Muscle layer of duodenum (tissue), 2 donors: ENCODE measurements at regions not wholly inside any gene's neighbourhood (a gene's known extent, or its start where the extent isn't known, plus 50 kb on each side); places are given as distances from the start of the nearest gene placed in this dataset.
A peak's percentile ranks its signal among the peaks of the same experiment; 100 is the strongest.
"Not testable (repeated sequence)": the region's sequence is repeated elsewhere in the genome, so short reads cannot be mapped to it uniquely, and the experiment has no call there.

Experiments
- H3K27ac ChIP-seq: one replicate; pipeline ENCODE4 v1.7.0; 2013; ENCODE audit warnings: mild to moderate bottlenecking, low read length
- H3K27me3 ChIP-seq: one replicate; pipeline ENCODE4 v1.7.0; 2013; ENCODE audit warnings: low read depth, mild to moderate bottlenecking, control low read depth, low read length
- H3K36me3 ChIP-seq, 2 donors: one replicate each; pipeline ENCODE4 v1.7.0; 2013; ENCODE audit warnings: low read length in 2 of 2, control low read depth in 1 of 2, mild to moderate bottlenecking in 1 of 2; ENCODE audit not compliant: insufficient read depth in 2 of 2, control insufficient read depth in 1 of 2
- H3K4me1 ChIP-seq, 2 donors: one replicate each; pipeline ENCODE4 v1.7.0; 2013; ENCODE audit warnings: low read length in 2 of 2, mild to moderate bottlenecking in 2 of 2, control low read depth in 1 of 2, moderate library complexity in 1 of 2; ENCODE audit not compliant: insufficient read depth in 2 of 2, control insufficient read depth in 1 of 2
- H3K4me3 ChIP-seq, 2 donors: one replicate each; pipeline ENCODE4 v1.7.0; 2013; ENCODE audit warnings: low read length in 2 of 2, low read depth in 1 of 2, mild to moderate bottlenecking in 1 of 2
- H3K9me3 ChIP-seq, 2 donors: one replicate each; pipeline ENCODE4 v1.7.0; 2013; ENCODE audit warnings: low read length in 2 of 2, control low read depth in 1 of 2, mild to moderate bottlenecking in 1 of 2; ENCODE audit not compliant: control insufficient read depth in 1 of 2
- donor health status: healthy.

DNA sequence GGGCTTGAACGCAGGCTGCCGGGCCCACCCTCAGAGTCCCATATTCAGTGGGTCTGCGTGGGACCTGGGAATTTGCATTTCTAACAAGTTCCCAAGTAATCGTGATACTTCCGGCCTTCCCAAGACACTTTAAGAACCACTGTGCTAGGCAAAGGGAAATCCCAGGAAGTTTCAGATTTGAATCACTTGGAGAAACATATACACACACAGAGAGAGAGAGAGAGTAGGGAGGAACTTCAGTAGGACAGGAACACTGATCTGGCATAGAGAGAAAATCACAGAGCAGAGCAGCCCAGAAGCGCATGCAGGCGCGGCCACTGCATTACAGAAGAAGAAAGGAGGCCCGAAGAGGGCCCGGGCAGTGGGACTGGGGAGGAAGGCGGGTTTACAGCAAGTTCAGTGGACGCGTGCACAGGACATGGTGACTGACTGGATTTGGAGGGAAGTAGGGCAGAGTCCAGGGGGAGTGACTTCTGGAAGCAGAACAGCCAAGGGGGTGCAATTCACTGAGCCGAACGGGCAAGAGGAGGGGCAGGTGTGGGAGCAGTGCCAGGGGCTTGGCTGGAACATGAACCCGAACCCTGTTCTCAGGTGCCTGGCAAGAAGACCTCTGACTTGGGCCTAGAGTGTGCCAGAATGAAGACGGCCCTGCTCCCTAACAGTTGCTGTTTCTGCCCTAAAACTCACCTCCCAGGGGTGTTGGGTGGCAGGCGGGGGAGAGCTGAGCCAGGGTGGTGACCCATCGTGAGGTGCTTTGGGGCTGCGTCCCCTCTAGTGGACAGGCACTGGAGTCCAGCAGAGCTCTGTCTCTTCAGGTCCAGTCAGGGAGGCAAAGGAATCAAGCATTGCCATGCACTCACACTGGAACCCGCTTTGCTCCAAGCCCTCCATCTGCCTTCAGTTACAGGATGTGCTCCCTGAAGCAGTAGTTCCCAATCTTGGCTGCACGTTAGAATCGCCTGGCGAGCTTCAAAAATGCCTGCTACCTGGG, 101.3 kb upstream of the HES1 start:
- no peak overlapping the region for H3K4me3 ChIP-seq
- no peaks in the 10 kb centered on the region for H3K36me3 ChIP-seq
- H3K4me1 ChIP-seq: peaks cover 0 to 4% of the 10 kb centered on the region in 2 donors
- H3K27me3 ChIP-seq: no peaks in the 10 kb centered on the region
- H3K9me3 ChIP-seq: no peaks in the 10 kb centered on the region
- peak overlapping the region; percentile 67 for H3K27ac ChIP-seq

DNA sequence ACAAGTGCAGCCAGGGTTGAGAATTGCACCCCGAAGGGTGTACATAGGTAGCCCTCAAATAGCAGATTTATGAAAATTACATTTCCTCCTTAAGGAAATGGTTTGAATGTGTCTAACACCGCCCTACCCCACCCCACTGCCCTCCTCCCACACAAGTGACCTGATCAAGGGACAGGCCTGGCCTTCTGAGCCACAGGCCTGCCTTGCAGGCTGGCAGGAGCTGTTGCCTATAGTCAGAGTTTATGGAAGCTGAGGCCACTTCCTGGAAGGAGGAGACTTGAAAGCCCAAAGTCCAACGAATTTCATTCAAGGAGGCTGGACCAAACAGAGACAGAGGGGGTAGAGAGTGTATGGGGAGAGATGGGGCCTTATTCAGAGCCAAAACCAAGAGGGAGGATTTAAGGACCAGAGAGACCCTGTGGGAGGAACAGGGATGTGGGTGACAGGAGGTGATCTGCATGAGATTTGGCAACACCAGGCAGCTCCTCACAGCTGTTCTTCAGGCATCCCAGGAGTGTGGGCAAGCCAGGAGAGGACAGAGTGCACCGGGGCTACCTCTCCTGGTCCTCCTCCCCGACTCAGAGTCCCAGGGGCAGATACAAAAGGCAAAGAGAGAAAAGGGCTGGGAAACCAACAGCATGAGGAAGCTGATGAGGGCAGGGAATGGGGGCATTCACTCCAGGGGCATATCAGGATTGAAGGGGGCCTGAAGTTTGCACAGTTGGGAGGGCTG, 100.4 kb upstream of the HES1 start:
- Histone ChIP-seq H3K4me3 (no peak overlapping the region), H3K27ac (peak overlapping the region; percentile 67), H3K27me3 (no peaks in the 10 kb centered on the region), H3K4me1 (peaks cover 0 to 4% of the 10 kb centered on the region in 2 donors), H3K9me3 (no peaks in the 10 kb centered on the region), H3K36me3 (no peaks in the 10 kb centered on the region)

DNA sequence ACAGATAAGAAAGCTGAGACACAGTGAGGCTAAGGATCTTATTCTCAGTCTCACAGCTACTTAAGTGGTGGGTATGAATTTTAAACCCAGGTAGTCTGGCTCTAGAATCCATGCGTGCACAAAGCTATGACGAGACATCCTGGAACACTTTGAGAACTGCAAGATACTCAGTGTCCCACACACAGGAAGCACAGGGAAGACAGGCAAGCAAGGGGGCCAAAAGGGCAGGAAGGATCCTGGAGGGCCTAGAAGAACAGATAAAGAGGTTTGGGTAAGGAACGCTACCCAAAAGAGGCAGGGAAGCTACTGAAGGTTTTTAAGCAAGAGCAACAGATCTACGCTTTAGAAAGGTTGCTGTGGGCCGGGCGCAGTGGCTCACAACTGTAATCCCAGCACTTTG, 99.1 kb upstream of the HES1 start:
- no peak overlapping the region for H3K27ac ChIP-seq

DNA sequence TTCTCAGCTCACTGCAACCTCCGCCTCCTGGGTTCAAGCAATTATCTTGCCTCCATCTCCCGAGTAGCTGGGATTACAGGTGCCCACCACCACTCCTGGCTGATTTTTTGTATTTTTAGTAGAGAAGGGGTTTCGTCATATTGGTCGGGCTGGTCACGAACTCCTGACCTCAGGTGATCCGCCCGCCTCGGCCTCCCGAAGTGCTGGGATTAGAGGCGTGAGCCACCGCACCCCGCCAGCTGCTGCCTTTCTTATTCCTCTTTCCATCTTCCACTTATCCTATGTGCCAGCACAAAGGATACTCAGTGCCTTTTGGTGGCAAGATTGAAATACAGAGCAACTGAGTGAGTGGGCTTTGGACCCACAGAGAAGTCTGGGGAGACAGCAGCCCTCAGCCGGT, 97.6 kb upstream of the HES1 start:
- H3K4me1 ChIP-seq, H3K36me3 ChIP-seq, H3K9me3 ChIP-seq: not testable (repeated sequence)

More for the DNA sequence above, 99.1 kb upstream of the HES1 start:
- H3K9me3 ChIP-seq: no peaks in the 10 kb centered on the region
- peaks cover 0 to 4% of the 10 kb centered on the region in 2 donors for H3K4me1 ChIP-seq
- no peak overlapping the region for H3K4me3 ChIP-seq
- no peaks in the 10 kb centered on the region for H3K36me3 ChIP-seq
- H3K27me3 ChIP-seq: no peaks in the 10 kb centered on the region

DNA sequence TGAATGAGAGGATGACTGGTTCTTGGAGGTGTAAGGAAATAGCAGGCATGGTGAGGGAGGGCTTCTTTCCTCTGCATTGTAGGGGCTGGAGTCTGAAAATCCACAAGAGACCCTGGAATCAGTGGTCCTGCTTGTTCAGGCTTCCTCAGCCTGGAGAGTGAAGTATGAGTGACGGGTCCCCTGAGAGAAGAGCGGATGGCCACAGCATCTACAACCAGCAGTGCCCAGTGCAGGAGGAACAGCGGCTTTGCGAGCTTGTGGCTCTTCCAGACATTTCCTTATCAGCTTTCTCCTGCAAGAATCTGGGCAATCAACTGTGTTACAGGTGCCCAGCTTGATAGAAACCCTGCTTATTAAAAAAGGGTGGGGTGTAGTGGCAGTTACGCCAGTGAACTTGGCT, 97.0 kb upstream of the HES1 start:
- Histone ChIP-seq H3K27me3 (no peaks in the 10 kb centered on the region), H3K4me3 (no peak overlapping the region), H3K27ac (no peak overlapping the region), H3K4me1 (peaks cover 0 to 4% of the 10 kb centered on the region in 2 donors), H3K36me3 (no peaks in the 10 kb centered on the region), H3K9me3 (no peaks in the 10 kb centered on the region)

More for the DNA sequence above, 97.6 kb upstream of the HES1 start:
- not testable (repeated sequence) for H3K27ac ChIP-seq, H3K27me3 ChIP-seq, H3K4me3 ChIP-seq

DNA sequence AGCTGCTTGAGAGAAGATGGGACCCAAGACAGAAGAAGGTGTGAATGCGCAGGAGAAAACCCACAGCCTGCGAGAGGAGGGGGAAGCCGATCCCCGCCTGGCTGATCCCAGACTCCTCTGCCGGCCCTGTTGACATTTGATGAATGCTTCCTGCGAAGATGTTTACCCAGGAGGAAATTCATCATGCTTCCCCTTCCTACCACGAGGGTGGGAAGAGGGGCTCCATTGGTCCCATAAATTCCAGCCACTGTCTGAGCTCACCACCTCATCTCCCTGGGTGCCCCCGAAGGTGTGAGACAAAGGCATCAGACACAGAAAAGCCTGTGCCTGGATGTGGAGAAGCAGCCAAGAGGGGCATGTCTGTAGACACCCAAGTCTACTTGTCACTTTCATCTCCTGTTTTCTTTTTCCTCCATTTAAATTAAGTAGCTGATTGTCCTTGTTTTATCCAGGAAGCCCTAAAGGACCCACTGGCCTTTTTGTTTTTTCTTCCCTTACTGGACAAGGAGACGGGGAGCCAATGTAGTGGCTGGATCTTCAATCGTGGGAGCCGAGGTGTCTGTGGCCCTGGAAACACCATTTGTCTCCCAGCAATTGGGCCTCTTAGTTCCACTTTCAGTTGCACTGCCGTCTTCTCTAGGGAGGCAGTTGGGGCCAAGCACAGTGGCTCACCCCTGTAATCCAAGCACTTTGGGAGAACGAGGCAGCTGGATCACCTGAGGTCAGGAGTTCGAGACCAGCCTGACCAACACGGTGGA, 95.3 kb upstream of the HES1 start:
- H3K27me3 ChIP-seq: no peaks in the 10 kb centered on the region
- no peaks in the 10 kb centered on the region for H3K9me3 ChIP-seq
- no peaks in the 10 kb centered on the region for H3K36me3 ChIP-seq
- no peak overlapping the region for H3K27ac ChIP-seq
- peaks cover 0 to 4% of the 10 kb centered on the region in 2 donors for H3K4me1 ChIP-seq
- H3K4me3 ChIP-seq: no peak overlapping the region

DNA sequence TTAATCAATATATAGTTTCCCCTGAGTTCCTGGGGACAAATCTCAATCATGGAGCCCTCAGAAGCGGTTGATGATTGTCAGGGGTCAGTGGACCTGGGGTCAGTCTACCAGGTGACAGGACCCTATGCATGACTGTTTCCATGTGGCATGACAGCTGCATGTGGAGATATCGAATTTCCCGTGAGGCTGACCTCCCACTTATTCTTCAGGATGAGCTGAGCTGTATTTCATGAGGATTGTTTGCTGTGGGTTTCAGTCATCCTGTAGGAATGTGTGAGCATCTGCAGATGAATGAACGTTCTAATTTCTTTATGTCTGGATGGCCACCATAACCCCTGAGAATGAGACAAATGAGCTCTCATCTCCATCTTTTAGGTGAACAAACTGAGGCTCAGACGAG, 93.0 kb upstream of the HES1 start:
- no peaks in the 10 kb centered on the region for H3K36me3 ChIP-seq
- no peak overlapping the region for H3K4me3 ChIP-seq
- H3K9me3 ChIP-seq: no peaks in the 10 kb centered on the region
- H3K4me1 ChIP-seq: peaks cover 0 to 5% of the 10 kb centered on the region in 2 donors
- H3K27ac ChIP-seq: no peak overlapping the region
- no peaks in the 10 kb centered on the region for H3K27me3 ChIP-seq

DNA sequence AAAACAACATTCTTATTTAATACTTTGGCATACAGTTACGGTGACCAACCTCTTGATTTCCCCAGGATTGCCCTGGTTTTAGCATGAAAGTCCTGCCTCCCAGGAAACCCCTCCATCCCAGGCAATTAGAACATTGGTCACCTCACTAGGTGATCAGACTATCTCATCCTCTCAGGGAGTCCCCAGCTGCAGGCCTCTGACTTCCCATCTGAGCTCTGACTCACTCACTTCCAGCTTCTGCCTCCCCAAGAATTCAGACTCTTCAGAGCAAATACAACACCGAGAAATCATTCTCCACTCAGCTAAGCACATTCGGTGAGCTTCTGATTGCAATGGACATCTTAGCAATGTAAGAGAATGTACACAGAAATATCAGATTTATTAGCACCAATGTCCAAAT, 92.4 kb upstream of the HES1 start:
- H3K27ac ChIP-seq: no peak overlapping the region

DNA sequence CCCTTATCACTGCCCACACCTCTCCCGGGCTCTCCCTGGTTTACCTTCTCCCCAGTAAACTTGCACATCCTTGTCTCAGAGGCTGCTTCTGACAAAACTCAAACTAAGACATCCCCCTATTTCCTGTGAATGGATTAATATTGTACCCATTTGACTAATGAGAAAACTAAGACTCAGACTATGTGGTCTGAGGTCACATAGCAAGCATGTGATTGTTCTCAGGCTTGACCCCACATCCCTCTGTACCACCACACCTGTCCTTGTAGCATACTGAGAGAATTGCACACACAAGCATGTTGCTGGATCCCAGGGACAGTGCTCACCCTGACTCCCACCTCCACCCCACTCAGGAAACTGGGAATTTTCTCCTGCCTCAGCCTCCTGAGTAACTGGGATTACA, 90.7 kb upstream of the HES1 start:
- no peaks in the 10 kb centered on the region for H3K27me3 ChIP-seq
- no peak overlapping the region for H3K4me3 ChIP-seq

More for the DNA sequence above, 92.4 kb upstream of the HES1 start:
- no peak overlapping the region for H3K4me3 ChIP-seq
- no peaks in the 10 kb centered on the region for H3K27me3 ChIP-seq
- H3K9me3 ChIP-seq: no peaks in the 10 kb centered on the region
- H3K36me3 ChIP-seq: no peaks in the 10 kb centered on the region
- H3K4me1 ChIP-seq: peaks cover 0 to 5% of the 10 kb centered on the region in 2 donors

DNA sequence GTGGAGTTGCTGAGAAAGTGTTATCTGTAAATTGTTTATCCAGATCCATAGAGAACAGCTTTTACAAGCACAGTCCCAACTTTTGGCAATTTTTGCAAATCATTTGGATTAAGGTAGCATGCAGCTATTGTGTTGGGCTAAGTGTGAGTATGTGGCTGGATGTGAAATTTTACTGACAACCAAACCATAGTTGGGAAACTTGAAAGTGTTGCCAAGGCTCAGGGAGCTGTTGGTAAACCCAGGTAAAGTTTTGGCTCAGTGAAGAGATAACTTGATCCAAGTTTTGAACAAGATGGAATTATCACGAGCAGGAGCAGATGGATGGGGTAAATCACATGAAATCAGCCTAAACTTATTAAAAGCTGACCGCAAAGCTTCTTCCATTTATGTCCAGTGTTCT, 90.0 kb upstream of the HES1 start:
- no peaks in the 10 kb centered on the region for H3K27me3 ChIP-seq
- H3K4me1 ChIP-seq: peaks cover 0 to 5% of the 10 kb centered on the region in 2 donors
- no peak overlapping the region for H3K27ac ChIP-seq
- H3K36me3 ChIP-seq: no peaks in the 10 kb centered on the region
- H3K9me3 ChIP-seq: peaks cover 7% of the 10 kb centered on the region in 2 donors
- H3K4me3 ChIP-seq: no peak overlapping the region

More for the DNA sequence above, 90.7 kb upstream of the HES1 start:
- H3K36me3 ChIP-seq: no peaks in the 10 kb centered on the region
- peaks cover under 1% of the 10 kb centered on the region in 2 donors for H3K9me3 ChIP-seq
- H3K4me1 ChIP-seq: peaks cover 0 to 5% of the 10 kb centered on the region in 2 donors
- no peak overlapping the region for H3K27ac ChIP-seq

DNA sequence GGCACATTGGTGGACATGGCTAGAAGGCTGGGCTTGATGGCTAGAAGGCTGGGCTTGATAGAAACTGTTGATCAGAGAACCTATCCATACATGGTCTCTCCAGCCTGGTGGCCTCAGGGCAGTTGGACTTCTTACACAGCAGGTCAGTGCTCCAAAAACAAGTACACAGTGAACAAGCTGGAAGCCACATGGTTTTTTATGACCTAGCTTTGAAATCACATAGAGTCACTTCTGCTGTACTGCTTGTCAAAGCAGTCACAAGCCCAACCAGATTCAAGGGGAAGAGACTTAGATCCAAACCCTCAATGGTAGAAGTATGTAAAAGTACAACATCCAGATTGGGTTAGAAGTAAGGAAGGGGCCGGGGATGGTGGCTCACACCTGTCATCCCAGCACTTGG, 89.4 kb upstream of the HES1 start:
- Histone ChIP-seq H3K9me3 (peaks cover 13% of the 10 kb centered on the region in 2 donors), H3K27me3 (no peaks in the 10 kb centered on the region), H3K4me1 (peaks cover 0 to 5% of the 10 kb centered on the region in 2 donors), H3K27ac (no peak overlapping the region), H3K4me3 (no peak overlapping the region), H3K36me3 (no peaks in the 10 kb centered on the region)
